NCI-H524 treated with DMSO at 0.1 percent for 48 hours (cell line): ENCODE measurements at regions not wholly inside any gene's neighbourhood (a gene's known extent, or its start where the extent isn't known, plus 50 kb on each side); places are given as distances from the start of the nearest gene placed in this dataset.

Source experiments
- DNase-seq: peaks from one replicate; lab custom pipeline; 2025; lab: John Stamatoyannopoulos, UW

DNA sequence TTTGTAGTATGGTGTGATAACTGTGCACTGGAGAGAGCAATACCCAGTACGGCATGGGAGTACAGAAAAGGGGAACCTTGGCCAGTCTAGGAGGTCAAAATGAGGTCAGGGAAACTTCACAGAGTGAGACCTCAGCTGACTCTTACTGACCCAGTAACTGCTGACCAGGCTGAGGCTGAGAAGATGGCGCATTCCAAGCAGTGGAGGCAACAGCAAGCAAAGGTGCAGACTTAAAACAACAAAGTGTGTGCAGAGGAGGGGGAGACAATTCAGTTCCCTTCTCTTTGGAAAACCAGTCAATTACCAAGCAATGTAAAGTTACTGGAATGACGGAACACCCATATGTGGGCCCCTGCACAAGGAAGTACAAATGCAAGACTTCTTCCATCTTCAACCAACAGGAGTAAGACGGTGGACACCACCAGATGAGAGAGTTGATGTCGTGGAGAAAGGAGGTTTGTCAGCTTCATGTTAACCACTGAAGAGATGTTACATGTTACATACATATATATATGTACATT lies 54.6 kb upstream of the PRDX6 start:
- no peak for DNase-seq

DNA sequence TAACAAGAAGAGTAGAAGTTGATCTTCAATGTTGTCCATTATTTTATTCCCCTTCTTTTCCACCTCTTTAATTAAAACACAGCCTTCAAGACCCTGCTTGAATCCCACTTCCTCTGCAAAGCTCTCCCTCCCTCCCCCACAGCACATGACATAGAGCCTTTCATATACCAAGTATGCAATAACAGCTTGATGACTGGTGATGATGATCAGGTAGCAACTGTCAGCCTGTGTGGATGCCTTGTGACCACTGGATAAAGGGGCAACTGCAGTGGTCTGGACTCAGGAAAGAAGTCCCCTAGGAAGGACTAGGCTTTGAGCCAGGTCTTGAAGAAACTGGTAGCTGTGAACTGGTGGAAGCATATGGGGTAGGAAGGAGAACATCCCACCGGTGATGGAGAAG lies 53.8 kb upstream of the PRDX6 start:
- DNase-seq = no peak

DNA sequence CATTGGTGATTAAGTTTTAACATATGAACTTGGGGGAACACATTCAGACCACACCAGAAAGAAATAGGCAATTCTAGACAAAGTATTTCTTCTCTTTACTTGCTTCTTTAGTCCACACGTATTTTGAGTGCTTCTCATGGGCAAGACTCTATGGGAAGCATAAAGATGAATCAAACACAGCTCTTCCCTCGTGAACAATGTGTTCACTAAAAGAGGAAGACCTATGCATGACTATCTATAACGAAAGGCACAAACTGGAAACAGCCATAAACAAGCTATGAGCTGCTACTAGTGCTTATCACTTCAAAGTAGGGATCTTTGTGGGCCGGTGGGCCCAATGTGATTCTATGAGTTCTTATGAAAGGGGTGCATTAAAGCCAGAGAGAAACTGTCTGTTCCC lies 53.0 kb upstream of the PRDX6 start:
- DNase-seq = no peak

DNA sequence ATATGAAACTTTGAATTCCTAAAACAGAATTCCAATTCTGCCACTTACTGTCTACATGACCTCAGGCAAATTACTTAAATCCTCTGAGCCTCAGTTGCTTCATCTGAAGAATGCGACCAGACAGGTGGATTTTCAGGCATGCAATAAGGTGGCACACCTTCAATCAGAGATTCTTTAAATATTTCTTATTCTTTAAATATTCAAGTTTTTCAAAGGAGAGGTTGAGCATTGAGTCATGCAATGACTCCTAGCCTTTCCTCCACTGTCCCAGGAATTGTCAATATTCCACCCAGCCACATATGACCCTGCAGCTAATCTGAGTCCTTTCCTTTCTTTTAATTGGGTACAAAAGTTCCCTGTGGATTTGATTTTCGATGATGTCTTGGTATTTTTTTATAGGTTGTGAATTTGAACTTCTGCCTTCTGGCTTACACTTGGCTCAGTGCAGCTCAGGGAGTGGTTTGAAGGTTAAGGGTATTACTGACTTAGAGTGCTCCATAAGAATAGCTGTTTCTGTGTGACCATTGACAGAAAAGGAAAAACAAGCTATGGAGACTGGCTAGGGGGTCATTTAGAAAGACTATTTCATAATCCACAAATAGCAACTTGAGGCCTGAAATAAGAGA lies 52.2 kb upstream of the PRDX6 start:
- DNase-seq = no peak

DNA sequence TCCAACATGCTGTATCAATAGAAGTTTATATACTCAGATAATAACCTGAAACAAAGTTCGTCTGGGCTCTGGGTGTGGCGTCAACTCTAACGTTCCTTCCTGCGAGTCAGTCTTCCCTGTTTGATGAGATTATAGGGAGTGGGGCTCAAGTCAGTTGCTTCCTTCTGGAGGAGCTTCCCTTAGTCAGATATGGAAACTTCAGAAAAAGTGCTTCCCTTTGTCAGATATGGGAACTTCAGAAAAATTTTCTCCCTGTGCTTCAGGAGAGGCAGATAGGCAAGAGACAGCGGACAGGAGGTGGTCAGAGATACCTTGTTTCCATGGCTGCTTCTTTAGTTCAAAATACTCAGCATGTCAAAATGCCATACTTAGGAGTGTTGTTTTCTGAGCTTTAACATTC lies 51.1 kb upstream of the PRDX6 start:
- DNase-seq = no peak

DNA sequence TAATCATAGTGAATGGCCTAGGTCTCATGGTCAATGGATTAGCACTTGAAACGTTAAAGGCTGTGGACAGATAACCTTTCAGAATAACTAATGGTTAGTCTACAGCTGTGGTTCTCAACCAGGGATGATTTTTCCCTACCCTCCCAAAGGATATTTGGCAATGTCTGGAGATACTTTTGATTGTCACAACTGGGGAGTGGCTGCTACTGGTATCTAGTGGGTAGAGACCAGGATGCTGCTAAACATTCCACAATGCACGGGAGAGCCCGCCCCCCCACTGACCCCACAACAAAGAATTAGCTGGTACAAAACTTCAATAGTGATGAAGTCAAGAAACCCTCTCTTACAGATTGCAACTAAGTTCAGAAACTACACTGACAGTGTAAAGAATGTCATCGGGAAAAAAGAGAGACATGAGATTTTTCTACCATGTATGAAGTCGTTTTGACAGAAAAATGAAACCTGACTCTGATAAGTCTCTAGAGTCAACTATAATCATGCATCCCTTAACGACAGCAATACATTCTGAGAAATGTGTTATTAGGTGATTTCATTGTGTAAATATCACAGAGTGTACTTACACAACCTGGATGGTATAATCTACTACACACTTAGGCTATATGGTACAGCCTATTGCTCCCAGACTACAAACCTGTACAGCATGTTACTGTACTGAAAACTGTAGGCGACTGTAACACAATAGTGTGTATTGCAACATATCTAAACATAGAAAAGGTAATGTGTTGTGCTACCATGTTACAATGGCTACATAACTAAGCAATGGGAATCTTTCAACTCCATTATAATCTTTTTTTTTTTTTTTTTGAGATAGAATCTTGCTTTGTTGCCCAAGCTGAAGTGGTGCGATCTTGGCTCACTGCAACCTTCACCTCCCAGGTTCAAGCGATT lies 49.7 kb upstream of the PRDX6 start:
- DNase-seq = no peak
